Glomerular endothelial cell (primary cell): ENCODE measurements at regions not wholly inside any gene's neighbourhood (a gene's known extent, or its start where the extent isn't known, plus 50 kb on each side); places are given as distances from the start of the nearest gene placed in this dataset.

Source experiments
- DNase-seq: peaks from one replicate; pipeline ENCODE4 v3.0.0-alpha.2; 2011; ENCODE audit warnings: low read depth, low spot score; ENCODE audit errors: extremely low read depth

GRCh38 chr7:46237466-46237865 lies 316.4 kb upstream of the IGFBP3 start:
- no peak for DNase-seq

GRCh38 chr7:46233585-46234329 lies 312.7 kb upstream of the IGFBP3 start:
- DNase-seq = no peak

GRCh38 chr7:46230990-46231305 lies 309.9 kb upstream of the IGFBP3 start:
- no peak for DNase-seq

GRCh38 chr7:46230298-46230989 lies 309.4 kb upstream of the IGFBP3 start:
- DNase-seq = no peak

- no peak for DNase-seq
Measured at GRCh38 chr7:46229409-46229808, 308.3 kb upstream of the IGFBP3 start.

- no peak for DNase-seq
Measured at GRCh38 chr7:46226860-46227259, 305.8 kb upstream of the IGFBP3 start.

- DNase-seq = no peak
Measured at GRCh38 chr7:46224363-46224762, 303.3 kb upstream of the IGFBP3 start.

GRCh38 chr7:46220066-46220630 lies 299.1 kb upstream of the IGFBP3 start:
- DNase-seq = no peak

- DNase-seq = no peak
Measured at GRCh38 chr7:46218461-46219200, 297.6 kb upstream of the IGFBP3 start.

- no peak for DNase-seq
Measured at GRCh38 chr7:46215987-46216567, 295.0 kb upstream of the IGFBP3 start.

- DNase-seq = no peak
Measured at GRCh38 chr7:46214526-46214925, 293.5 kb upstream of the IGFBP3 start.

- no peak for DNase-seq
Measured at GRCh38 chr7:46213154-46213537, 292.1 kb upstream of the IGFBP3 start.

- no peak for DNase-seq
Measured at GRCh38 chr7:46212425-46213153, 291.5 kb upstream of the IGFBP3 start.

- no peak for DNase-seq
Measured at GRCh38 chr7:46210467-46210866, 289.4 kb upstream of the IGFBP3 start.

- DNase-seq = no peak
Measured at GRCh38 chr7:46209611-46210388, 288.7 kb upstream of the IGFBP3 start.

- DNase-seq = no peak
Measured at GRCh38 chr7:46208635-46209525, 287.8 kb upstream of the IGFBP3 start.

GRCh38 chr7:46207931-46208634 lies 287.0 kb upstream of the IGFBP3 start:
- DNase-seq = no peak

- DNase-seq = no peak
Measured at GRCh38 chr7:46206476-46207060, 285.5 kb upstream of the IGFBP3 start.
